Heart left ventricle (tissue), 16 donors: ENCODE measurements at regions not wholly inside any gene's neighbourhood (a gene's known extent, or its start where the extent isn't known, plus 50 kb on each side); places are given as distances from the start of the nearest gene placed in this dataset.

Source experiments
- ATAC-seq, 4 donors: fragments of 200-7000 bp; cut with Tn5 transposase; one replicate each; pipeline ENCODE4 v1.9.1; 2020 to 2022; ENCODE audit warnings: moderate library complexity in 4 of 4, mild to moderate bottlenecking in 3 of 4, moderate number of reproducible peaks in 1 of 4
- DNase-seq, 5 donors: peaks; one replicate each; pipeline ENCODE4 v3.0.0-alpha.2; 2020
- H3K27ac ChIP-seq, 12 donors: fragments of 200-600 bp; sonication (generic) in 4 of 12; one replicate each; pipeline versions ENCODE4 v1.5.0 to v1.8.0; 2016 to 2022; ENCODE audit warnings: mild to moderate bottlenecking in 2 of 12
- H3K27me3 ChIP-seq, 9 donors: fragments of 200-600 bp; sonication (generic) in 2 of 9; one replicate each; pipeline versions ENCODE4 v1.5.1 to v1.8.0; 2016 to 2022; ENCODE audit warnings: mild to moderate bottlenecking in 3 of 9
- H3K36me3 ChIP-seq, 9 donors: fragments of 200-600 bp; sonication (generic) in 2 of 9; one replicate each; pipeline versions ENCODE4 v1.5.0 to v1.8.0; 2018 to 2022; ENCODE audit warnings: mild to moderate bottlenecking in 2 of 9
- H3K4me1 ChIP-seq, 12 donors: fragments of 200-600 bp; sonication (generic) in 4 of 12; one replicate each; pipeline versions ENCODE4 v1.5.0 to v1.8.0; 2016 to 2022; ENCODE audit warnings: mild to moderate bottlenecking in 3 of 12
- H3K4me3 ChIP-seq, 12 donors: fragments of 200-600 bp; sonication (generic) in 4 of 12; one replicate each; pipeline versions ENCODE4 v1.5.0 to v1.8.0; 2017 to 2022; ENCODE audit warnings: mild to moderate bottlenecking in 9 of 12, moderate library complexity in 4 of 12
- H3K9me3 ChIP-seq, 12 donors: fragments of 200-600 bp; sonication (generic) in 4 of 12; one replicate each; pipeline versions ENCODE4 v1.5.0 to v1.8.0; 2016 to 2022; ENCODE audit warnings: mild to moderate bottlenecking in 1 of 12
- CTCF ChIP-seq, 12 donors: fragments of 200-600 bp; sonication (generic) in 4 of 12; IDR thresholded peaks; one replicate each; pipeline versions ENCODE4 v1.5.0 to v1.8.0; 2018 to 2022; ENCODE audit warnings: antibody characterized with exemption in 12 of 12, mild to moderate bottlenecking in 5 of 12
- POLR2A ChIP-seq, 2 donors: fragments of 450-650 bp; IDR thresholded peaks; one replicate each; pipeline ENCODE4 v1.6.1; 2017; ENCODE audit warnings: antibody characterized with exemption in 2 of 2, mild to moderate bottlenecking in 2 of 2, moderate library complexity in 2 of 2
- WGBS, 4 donors: extraction: QIAGEN DNeasy Blood & Tissue Kit in 2 of 4; methylation state at CpG; one replicate each; pipeline versions ENCODE4 v1.1.5 to v1.1.7; 2013 to 2018; 5-methylcytosine and 5-hydroxymethylcytosine counted together
- intact Hi-C, 10 donors: fragments of 100-400 bp; cut with DNase I; formaldehyde crosslinking; loops; one replicate each; pipeline versions ENCODE4 v1.11.1 to v1.14.2; 2022
- donor health status: ischemic (EF 13 %, LVEDD 7.1; RV severe dilation, severe dysfunction).
- donor health status: healthy with polysubstance abuse.
- donor health status: DM: no; HTN: yes; CAD: no.
- donor health status: DM: no; HTN: no; CAD: no.
- donor health status: ischemic (EF 25% LVEDD 6.9; RV normal size, moderate dysfunction).
- donor health status: ischemic (EF 25% LVEDD 5.7; RV mildly dilated, moderate dysfunction).
- donor health status: healthy.
- donor health status: DM: yes; HTN: yes; CAD: no.
- donor health status: ischemic (EF 35%, LVEDD 5.7; RV mildly dilated, moderate dysfunction).
- donor health status: nonischemic (EF 11% LVEDD 7.7; RV severe dilation, severe dysfunction).
- donor health status: DM: yes; HTN: yes; CAD: no.
- donor health status: PGD.
- donor health status: ischemic (EF 29% LVEDD 5.4; RV normal size, mild dysfunction).
- donor health status: nonischemic (EF 23%, LVEDD 6.1; RV moderate dilation, normal function).

DNA sequence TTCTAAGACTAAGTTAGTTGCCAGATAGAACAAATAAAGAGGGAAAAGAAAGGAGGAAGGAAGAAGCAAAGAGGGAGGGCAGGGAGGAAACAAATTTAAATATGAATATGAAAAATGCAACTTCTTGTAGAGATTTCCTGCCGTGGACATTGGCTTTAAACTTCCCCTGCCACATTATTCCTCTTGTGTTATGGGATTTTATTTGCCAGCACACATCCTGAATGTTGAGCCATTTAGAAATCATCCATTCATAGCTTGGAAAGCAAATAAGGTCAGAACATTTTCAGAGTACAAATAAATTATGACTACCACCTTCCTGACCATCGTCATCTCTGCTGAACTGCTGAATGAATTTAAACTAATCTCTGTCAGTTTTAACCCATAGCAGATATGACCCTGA, 911.9 kb upstream of the LRRN3 start:
- Histone ChIP-seq H3K27me3 (no peaks in the 10 kb centered on the region), H3K4me1 (no peaks in the 10 kb centered on the region), H3K4me3 (no peak overlapping the region), H3K36me3 (no peaks in the 10 kb centered on the region), H3K9me3 (no peaks in the 10 kb centered on the region), H3K27ac (no peak overlapping the region)
- intact Hi-C loops, result loop anchor here in 1 of 10 donors (10.0 kb wide), 1 partner anchor 64 kb away; no protein-coding TSS in a partner anchor
- ATAC-seq (no peak), DNase-seq (no peak)
- TF ChIP-seq CTCF (IDR thresholded peaks at IDR 0.05) (no peak), POLR2A (IDR thresholded peaks at IDR 0.05) (no peak)
- WGBS, 4 donors, result 26 to 43% (median 35%) methylated on average over 2 of the region's 2 CpGs

- peaks cover 0 to 6% (median 0%) of the 10 kb centered on the region in 12 donors for H3K9me3 ChIP-seq
- H3K4me3 ChIP-seq, result no peak overlapping the region
- no peaks in the 10 kb centered on the region for H3K4me1 ChIP-seq
- ATAC-seq (no peak), DNase-seq (no peak)
- no peaks in the 10 kb centered on the region for H3K36me3 ChIP-seq
- no peaks in the 10 kb centered on the region for H3K27me3 ChIP-seq
- TF ChIP-seq CTCF (IDR thresholded peaks at IDR 0.05) (no peak), POLR2A (IDR thresholded peaks at IDR 0.05) (no peak)
- WGBS, 4 donors, result 70 to 79% (median 76%) methylated on average over 6 of the region's 6 CpGs
- H3K27ac ChIP-seq, result no peak overlapping the region
- intact Hi-C loops, result no loop called here
Measured at GRCh38 chr7:110181768-110182167, 909.2 kb upstream of the LRRN3 start.

DNA sequence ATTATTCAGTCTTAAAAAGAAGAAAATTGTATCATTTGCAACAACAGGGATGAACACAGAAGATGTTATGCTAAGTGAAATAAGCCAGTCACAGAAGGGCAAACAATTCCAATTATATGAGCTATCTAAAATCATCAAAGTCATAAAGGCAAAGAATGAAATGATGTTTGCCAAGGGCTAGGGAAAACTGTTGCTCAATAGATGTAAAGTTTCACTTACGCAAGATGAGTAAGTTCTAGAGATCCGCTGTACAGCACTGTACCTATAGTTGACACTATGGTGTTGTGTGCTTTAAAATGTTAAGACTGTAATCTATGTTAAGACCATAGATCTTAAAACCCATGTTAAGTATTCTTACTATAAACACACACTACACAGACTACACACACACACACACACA, 904.6 kb upstream of the LRRN3 start:
- DNase-seq, result no peak
- no peak for TF ChIP-seq CTCF (IDR thresholded peaks at IDR 0.05)
- no peak for TF ChIP-seq POLR2A (IDR thresholded peaks at IDR 0.05)
- Histone ChIP-seq H3K4me3 (no peak overlapping the region), H3K36me3 (no peaks in the 10 kb centered on the region), H3K9me3 (peaks cover 0 to 23% (median 7%) of the 10 kb centered on the region in 12 donors), H3K27me3 (no peaks in the 10 kb centered on the region), H3K4me1 (no peaks in the 10 kb centered on the region), H3K27ac (no peak overlapping the region)
- intact Hi-C loops, result no loop called here
- ATAC-seq, result no peak
- WGBS, 4 donors, result 92 to 98% (median 97%) methylated on average over 2 of the region's 2 CpGs

DNA sequence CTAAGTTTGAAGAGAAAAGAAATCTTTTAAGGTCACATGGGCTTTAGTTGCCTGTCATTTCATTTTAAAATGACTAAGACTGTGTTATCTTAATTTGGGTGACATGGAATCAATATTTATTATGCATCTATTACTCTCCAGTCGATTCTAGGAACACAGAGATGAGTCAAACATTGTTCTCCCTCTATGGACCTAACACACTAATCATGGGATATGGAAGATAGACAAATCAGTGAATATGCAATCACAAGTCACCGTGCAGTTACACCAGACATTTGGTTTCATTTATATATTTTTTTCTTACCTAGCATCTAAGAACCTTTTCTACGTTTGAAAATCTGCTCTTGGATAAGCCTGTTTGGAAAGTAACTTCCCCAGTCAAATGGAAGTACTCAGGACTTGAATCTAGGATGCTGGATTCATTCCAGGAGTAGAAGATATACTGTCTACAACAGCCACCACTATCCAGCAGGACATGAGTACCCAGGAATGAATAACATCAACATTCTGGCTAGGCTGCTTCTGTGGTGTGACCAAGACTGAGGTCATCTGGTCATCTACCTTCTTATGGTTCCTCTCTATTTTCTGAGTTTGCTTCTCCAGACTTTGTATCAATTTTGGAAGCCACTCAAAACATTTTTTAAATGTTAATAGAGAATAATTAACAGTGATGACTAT, 902.9 kb upstream of the LRRN3 start:
- 66 to 70% (median 70%) methylated on average over 3 of the region's 3 CpGs for WGBS, 4 donors

More for the DNA sequence above, 902.9 kb upstream of the LRRN3 start:
- H3K27ac ChIP-seq, result no peak overlapping the region
- no peaks in the 10 kb centered on the region for H3K4me1 ChIP-seq
- H3K4me3 ChIP-seq, result no peak overlapping the region
- H3K36me3 ChIP-seq, result no peaks in the 10 kb centered on the region
- TF ChIP-seq CTCF (IDR thresholded peaks at IDR 0.05) (no peak), POLR2A (IDR thresholded peaks at IDR 0.05) (no peak)
- H3K9me3 ChIP-seq, result peaks cover 0 to 23% (median 7%) of the 10 kb centered on the region in 12 donors
- intact Hi-C loops, result no loop called here
- DNase-seq (no peak), ATAC-seq (no peak)
- H3K27me3 ChIP-seq, result no peaks in the 10 kb centered on the region
